Osteoblast (primary cell): ENCODE measurements at regions not wholly inside any gene's neighbourhood (a gene's known extent, or its start where the extent isn't known, plus 50 kb on each side); places are given as distances from the start of the nearest gene placed in this dataset.
A peak's percentile ranks its signal among the peaks of the same experiment; 100 is the strongest.

ENCODE experiments used
- DNase-seq: peaks from one replicate; pipeline ENCODE4 v3.0.0; 2011; ENCODE audit warnings: low spot score, mixed read lengths; ENCODE audit not compliant: insufficient read length; ENCODE audit errors: missing footprints
- H2AFZ ChIP-seq: 2 replicates; pipeline ENCODE4 v1.6.0; 2011; ENCODE audit warnings: mild to moderate bottlenecking, low read length
- H3K27ac ChIP-seq: 2 replicates; pipeline ENCODE4 v1.5.1; 2011; ENCODE audit warnings: mild to moderate bottlenecking, low read depth, low read length, moderate library complexity
- H3K27me3 ChIP-seq: 2 replicates; pipeline ENCODE4 v1.6.0; 2012; ENCODE audit warnings: mild to moderate bottlenecking, control low read depth, inconsistent platforms, low read length, moderate library complexity; ENCODE audit not compliant: insufficient read depth
- H3K36me3 ChIP-seq: 2 replicates; pipeline ENCODE4 v1.5.1; 2011; ENCODE audit warnings: mild to moderate bottlenecking, low read length, control low read depth, moderate library complexity; ENCODE audit not compliant: insufficient read depth
- H3K4me1 ChIP-seq: 2 replicates; pipeline ENCODE4 v1.5.1; 2011; ENCODE audit warnings: mild to moderate bottlenecking, low read length, control low read depth, moderate library complexity; ENCODE audit not compliant: insufficient read depth
- H3K4me2 ChIP-seq: 2 replicates; pipeline ENCODE4 v1.6.0; 2011; ENCODE audit warnings: mild to moderate bottlenecking, low read length; ENCODE audit not compliant: insufficient read depth
- H3K4me3 ChIP-seq: fragments of 200-600 bp; sonication (generic); 3 replicates; pipeline ENCODE4 v1.5.1; 2012; ENCODE audit warnings: mild to moderate bottlenecking, low read length, inconsistent platforms; ENCODE audit not compliant: insufficient read depth
- H3K79me2 ChIP-seq: 2 replicates; pipeline ENCODE4 v1.6.0; 2012; ENCODE audit warnings: mild to moderate bottlenecking, low read length, control low read depth, inconsistent platforms; ENCODE audit not compliant: insufficient read depth
- H3K9me3 ChIP-seq: 2 replicates; pipeline ENCODE4 v1.5.1; 2011; ENCODE audit warnings: low read depth, low read length, control low read depth
- H4K20me1 ChIP-seq: 2 replicates; pipeline ENCODE4 v1.6.0; 2012; ENCODE audit warnings: mild to moderate bottlenecking, low read length, control low read depth; ENCODE audit not compliant: insufficient read depth
- TF ChIP-seq, protein P1 (sequence below): IDR thresholded peaks from 2 replicates; pipeline ENCODE4 v1.5.1; 2011; ENCODE audit warnings: mild to moderate bottlenecking, low read depth, low read length, moderate library complexity; ENCODE audit errors: extremely low read depth

DNA sequence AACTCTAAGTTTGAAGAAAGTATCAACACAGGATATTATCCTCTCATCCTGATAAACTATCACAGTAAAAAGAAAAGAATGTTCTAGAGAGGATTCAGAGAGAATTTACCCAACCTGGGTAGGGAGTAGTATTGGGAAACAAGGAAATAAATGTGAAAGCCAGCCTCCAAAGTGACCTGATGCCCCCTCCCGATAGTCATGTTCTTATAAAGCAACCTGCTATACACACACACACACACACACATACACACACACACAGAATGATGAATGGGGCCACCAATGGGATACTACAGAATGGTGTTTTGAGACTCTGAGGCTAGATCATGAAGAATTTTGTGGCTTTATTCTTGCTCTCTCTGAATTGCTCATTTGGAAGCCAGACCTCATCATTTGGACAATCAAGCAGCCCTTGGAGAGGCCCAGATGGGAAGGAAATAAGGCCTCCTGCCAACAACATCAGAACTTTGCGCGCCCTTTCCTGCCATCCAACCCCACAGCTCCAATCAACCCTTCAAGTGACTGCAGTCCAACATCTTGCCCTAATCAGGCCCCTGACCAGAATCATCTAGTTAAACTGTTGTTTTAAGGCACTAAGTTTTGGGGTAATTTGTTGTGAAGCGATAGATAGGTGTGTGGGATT lies 807.9 kb upstream of the ARGLU1 start:
- H3K27ac ChIP-seq = no peak overlapping the region
- H3K27me3 ChIP-seq = no peaks in the 10 kb centered on the region
- no peaks in the 10 kb centered on the region for H4K20me1 ChIP-seq
- TF ChIP-seq, protein P1, sequence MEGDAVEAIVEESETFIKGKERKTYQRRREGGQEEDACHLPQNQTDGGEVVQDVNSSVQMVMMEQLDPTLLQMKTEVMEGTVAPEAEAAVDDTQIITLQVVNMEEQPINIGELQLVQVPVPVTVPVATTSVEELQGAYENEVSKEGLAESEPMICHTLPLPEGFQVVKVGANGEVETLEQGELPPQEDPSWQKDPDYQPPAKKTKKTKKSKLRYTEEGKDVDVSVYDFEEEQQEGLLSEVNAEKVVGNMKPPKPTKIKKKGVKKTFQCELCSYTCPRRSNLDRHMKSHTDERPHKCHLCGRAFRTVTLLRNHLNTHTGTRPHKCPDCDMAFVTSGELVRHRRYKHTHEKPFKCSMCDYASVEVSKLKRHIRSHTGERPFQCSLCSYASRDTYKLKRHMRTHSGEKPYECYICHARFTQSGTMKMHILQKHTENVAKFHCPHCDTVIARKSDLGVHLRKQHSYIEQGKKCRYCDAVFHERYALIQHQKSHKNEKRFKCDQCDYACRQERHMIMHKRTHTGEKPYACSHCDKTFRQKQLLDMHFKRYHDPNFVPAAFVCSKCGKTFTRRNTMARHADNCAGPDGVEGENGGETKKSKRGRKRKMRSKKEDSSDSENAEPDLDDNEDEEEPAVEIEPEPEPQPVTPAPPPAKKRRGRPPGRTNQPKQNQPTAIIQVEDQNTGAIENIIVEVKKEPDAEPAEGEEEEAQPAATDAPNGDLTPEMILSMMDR = no peak
- no peak overlapping the region for H3K4me3 ChIP-seq
- no peaks in the 10 kb centered on the region for H3K79me2 ChIP-seq
- H3K4me2 ChIP-seq = no peak overlapping the region
- H3K9me3 ChIP-seq = no peaks in the 10 kb centered on the region
- DNase-seq = no peak
- H3K36me3 ChIP-seq = no peaks in the 10 kb centered on the region
- H2AFZ ChIP-seq = no peak overlapping the region
- peaks cover 16% of the 10 kb centered on the region for H3K4me1 ChIP-seq

DNA sequence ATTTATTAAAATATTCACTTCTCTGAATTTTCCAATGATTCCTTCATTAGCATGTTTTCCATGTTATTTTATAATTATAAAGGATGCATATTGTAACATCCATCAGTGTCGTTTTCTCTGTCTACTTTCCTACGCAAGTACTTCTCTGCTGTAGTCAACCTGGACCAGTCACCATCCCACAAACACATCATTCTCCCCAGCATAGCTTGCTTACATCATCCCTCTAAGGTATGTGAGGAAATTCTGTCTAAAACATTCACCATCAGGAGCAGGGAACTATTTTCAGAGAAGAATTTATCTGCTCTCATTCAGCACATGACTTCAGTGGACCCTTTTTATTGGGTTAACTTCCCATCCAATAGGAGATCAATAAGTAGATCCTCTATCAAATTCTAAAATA lies 806.1 kb upstream of the ARGLU1 start:
- Histone ChIP-seq H3K79me2 (no peaks in the 10 kb centered on the region), H3K4me1 (peaks cover 25% of the 10 kb centered on the region), H3K9me3 (no peaks in the 10 kb centered on the region), H3K27me3 (no peaks in the 10 kb centered on the region), H3K4me3 (no peak overlapping the region), H2AFZ (no peak overlapping the region), H4K20me1 (no peaks in the 10 kb centered on the region), H3K36me3 (no peaks in the 10 kb centered on the region), H3K4me2 (no peak overlapping the region), H3K27ac (no peak overlapping the region)
- TF ChIP-seq, protein P1 = no peak
- no peak for DNase-seq

DNA sequence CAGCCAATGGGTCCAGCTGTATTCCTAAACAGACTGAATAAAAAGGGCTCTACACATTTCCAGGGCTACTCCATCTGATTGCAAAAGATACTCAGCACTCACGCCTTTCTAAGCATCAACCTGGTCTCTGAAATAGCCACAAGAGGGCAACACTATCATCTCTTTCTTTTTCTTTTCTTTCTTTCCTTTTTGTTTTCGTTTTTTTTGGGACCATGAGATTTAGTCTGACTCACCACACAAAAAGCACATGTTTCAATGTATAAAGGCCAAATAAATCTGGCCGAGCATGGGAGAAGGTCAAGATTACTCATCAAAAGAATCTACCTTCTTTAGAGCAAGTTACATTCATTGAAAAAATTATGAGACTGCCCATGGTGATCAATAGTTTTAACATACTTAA lies 805.6 kb upstream of the ARGLU1 start:
- no peaks in the 10 kb centered on the region for H4K20me1 ChIP-seq
- H3K27ac ChIP-seq = no peak overlapping the region
- H3K4me3 ChIP-seq = no peak overlapping the region
- peak; percentile 78 for DNase-seq
- TF ChIP-seq, protein P1 = peak; percentile 85
- peaks cover 25% of the 10 kb centered on the region for H3K4me1 ChIP-seq
- peaks cover 3% of the 10 kb centered on the region for H3K79me2 ChIP-seq
- no peaks in the 10 kb centered on the region for H3K36me3 ChIP-seq
- H3K9me3 ChIP-seq = no peaks in the 10 kb centered on the region
- H3K27me3 ChIP-seq = no peaks in the 10 kb centered on the region
- H3K4me2 ChIP-seq = peak overlapping the region; percentile 34
- H2AFZ ChIP-seq = peak overlapping the region; percentile 3

DNA sequence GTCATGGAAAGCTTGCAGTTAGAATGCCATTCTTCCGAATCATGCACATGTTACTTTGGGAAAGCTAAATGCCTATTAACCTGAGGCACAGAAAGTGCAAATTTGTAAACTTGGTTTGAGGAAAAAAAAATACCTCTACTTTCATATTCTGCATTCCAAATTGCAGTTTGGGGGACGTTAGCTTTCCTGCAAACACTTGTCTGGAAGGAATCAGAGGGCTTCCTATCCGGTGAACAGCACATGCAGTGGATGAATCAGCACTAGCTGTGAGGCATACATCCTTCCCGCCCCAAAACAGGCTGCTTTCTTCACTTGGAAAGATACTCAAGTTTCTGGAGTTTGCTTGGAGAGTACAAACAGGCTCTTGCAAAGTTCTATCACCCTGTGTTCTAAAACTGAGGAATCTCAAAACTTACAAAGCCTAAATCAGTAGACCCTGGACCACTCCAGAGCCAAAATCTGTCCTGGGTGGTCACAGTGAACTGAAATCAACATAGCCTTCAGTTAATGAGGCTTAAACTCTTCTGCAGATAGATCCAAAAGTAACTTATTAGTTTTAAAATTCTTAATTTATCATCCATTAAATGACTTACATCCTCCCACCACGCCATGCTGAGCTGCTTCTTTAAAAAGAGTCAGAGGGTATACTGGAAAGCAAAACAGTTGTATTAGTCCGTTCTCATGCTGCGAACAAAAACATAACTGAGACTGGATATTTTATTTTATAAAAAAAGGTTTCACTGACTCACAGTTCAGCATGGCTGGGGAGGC lies 802.3 kb upstream of the ARGLU1 start:
- Histone ChIP-seq H3K4me1 (peaks cover 36% of the 10 kb centered on the region), H3K4me2 (peak overlapping the region; percentile 64), H2AFZ (no peak overlapping the region), H3K9me3 (no peaks in the 10 kb centered on the region), H4K20me1 (no peaks in the 10 kb centered on the region), H3K27me3 (no peaks in the 10 kb centered on the region), H3K4me3 (no peak overlapping the region), H3K79me2 (peaks cover 5% of the 10 kb centered on the region), H3K27ac (peak overlapping the region; percentile 50), H3K36me3 (no peaks in the 10 kb centered on the region)
- no peak for DNase-seq
- TF ChIP-seq, protein P1 = no peak
